ENCODE measurements at regions not wholly inside any gene's neighbourhood (a gene's known extent, or its start where the extent isn't known, plus 50 kb on each side); places are given as distances from the start of the nearest gene placed in this dataset.

GRCh38 chr22:48250937-48251530 lies 1488.6 kb downstream of the TBC1D22A start:
- TF ChIP-seq, protein P1, sequence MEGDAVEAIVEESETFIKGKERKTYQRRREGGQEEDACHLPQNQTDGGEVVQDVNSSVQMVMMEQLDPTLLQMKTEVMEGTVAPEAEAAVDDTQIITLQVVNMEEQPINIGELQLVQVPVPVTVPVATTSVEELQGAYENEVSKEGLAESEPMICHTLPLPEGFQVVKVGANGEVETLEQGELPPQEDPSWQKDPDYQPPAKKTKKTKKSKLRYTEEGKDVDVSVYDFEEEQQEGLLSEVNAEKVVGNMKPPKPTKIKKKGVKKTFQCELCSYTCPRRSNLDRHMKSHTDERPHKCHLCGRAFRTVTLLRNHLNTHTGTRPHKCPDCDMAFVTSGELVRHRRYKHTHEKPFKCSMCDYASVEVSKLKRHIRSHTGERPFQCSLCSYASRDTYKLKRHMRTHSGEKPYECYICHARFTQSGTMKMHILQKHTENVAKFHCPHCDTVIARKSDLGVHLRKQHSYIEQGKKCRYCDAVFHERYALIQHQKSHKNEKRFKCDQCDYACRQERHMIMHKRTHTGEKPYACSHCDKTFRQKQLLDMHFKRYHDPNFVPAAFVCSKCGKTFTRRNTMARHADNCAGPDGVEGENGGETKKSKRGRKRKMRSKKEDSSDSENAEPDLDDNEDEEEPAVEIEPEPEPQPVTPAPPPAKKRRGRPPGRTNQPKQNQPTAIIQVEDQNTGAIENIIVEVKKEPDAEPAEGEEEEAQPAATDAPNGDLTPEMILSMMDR (IDR thresholded peaks at IDR 0.05), result no peak
- TF ChIP-seq ZFX (IDR thresholded peaks at IDR 0.05; ENCODE audit: borderline replicate concordance), result no peak
- no peak overlapping the region for H3K27ac ChIP-seq

- TF ChIP-seq, protein P1 (IDR thresholded peaks at IDR 0.05), result no peak
- no peak for TF ChIP-seq ZFX (IDR thresholded peaks at IDR 0.05; ENCODE audit: borderline replicate concordance)
- no peak overlapping the region for H3K27ac ChIP-seq
Measured at GRCh38 chr22:48250286-48250895, 1487.9 kb downstream of the TBC1D22A start.

DNA sequence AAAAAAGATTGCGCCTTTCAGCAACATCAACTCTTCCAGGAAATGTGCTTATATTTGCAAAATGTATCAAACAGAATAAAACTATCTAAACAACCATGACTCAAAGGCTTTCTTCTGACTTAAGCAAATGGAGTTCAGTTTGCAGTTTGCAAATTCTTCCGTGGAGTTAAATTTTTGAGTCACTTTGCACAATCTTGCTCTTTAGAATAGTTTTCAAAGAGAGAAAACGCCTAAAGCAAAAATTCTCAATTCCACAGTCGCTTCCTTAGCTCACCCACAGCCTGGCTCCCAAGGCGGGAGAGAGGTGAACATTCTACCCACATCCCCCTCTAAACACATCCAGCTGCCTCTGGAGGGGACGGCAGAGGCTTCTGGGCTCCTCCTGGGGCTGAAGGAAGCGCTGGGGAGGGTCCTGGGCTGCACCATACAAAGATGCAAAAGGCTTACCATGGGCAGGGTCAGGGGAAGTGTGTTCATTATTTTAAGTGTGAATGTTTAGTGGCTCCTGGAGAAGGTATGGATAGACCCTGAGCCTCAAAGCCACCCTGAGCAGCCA lies 1487.3 kb downstream of the TBC1D22A start:
- no peak overlapping the region for H3K27ac ChIP-seq
- TF ChIP-seq, protein P1 (IDR thresholded peaks at IDR 0.05), result no peak
- TF ChIP-seq ZFX (IDR thresholded peaks at IDR 0.05; ENCODE audit: borderline replicate concordance), result no peak

GRCh38 chr22:48248901-48249455 lies 1486.5 kb downstream of the TBC1D22A start:
- H3K27ac ChIP-seq, result no peak overlapping the region
- TF ChIP-seq, protein P1 (IDR thresholded peaks at IDR 0.05), result no peak
- TF ChIP-seq ZFX (IDR thresholded peaks at IDR 0.05; ENCODE audit: borderline replicate concordance), result no peak

GRCh38 chr22:48247829-48248228 lies 1485.4 kb downstream of the TBC1D22A start:
- TF ChIP-seq, protein P1 (IDR thresholded peaks at IDR 0.05), result no peak
- no peak for TF ChIP-seq ZFX (IDR thresholded peaks at IDR 0.05; ENCODE audit: borderline replicate concordance)
- no peak overlapping the region for H3K27ac ChIP-seq

DNA sequence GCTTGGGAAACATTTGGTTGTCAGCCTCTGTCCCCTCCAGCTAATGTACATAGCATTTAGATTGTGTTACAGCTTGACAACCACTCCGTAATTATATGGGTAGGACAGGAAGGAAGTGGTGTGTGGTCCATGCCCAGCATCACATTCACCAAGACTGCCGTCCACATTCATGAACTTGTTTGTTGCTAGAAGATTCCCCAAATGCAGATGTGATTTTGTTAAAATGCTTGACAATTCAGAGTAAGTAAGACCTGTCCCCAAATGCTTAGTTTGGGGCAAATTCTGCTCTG lies 1482.7 kb downstream of the TBC1D22A start:
- H3K27ac ChIP-seq, result no peak overlapping the region
- TF ChIP-seq ZFX (IDR thresholded peaks at IDR 0.05; ENCODE audit: borderline replicate concordance), result no peak
- TF ChIP-seq, protein P1 (IDR thresholded peaks at IDR 0.05), result no peak
